GM12865 (cell line): ENCODE measurements at regions not wholly inside any gene's neighbourhood (a gene's known extent, or its start where the extent isn't known, plus 50 kb on each side); places are given as distances from the start of the nearest gene placed in this dataset.
A peak's percentile ranks its signal among the peaks of the same experiment; 100 is the strongest.

Experiments used
- DNase-seq: peaks from one replicate; pipeline ENCODE4 v3.0.0; 2010; ENCODE audit warnings: low read depth
- H3K4me3 ChIP-seq: 2 replicates; pipeline ENCODE4 v1.5.1; 2011; ENCODE audit warnings: mild to moderate bottlenecking, low read depth, low read length, control low read depth
- CTCF ChIP-seq: IDR thresholded peaks from 2 replicates; pipeline ENCODE4 v1.5.1; 2011; ENCODE audit warnings: low read length, control low read depth, low read depth, inconsistent platforms; ENCODE audit not compliant: insufficient read depth; ENCODE audit errors: missing control alignments

GRCh38 chr17:72579990-72580320 lies 459.1 kb downstream of the SOX9 start:
- no peak for TF ChIP-seq CTCF
- no peak overlapping the region for H3K4me3 ChIP-seq
- DNase-seq = no peak

GRCh38 chr17:72580321-72581127 lies 459.7 kb downstream of the SOX9 start:
- H3K4me3 ChIP-seq = no peak overlapping the region
- no peak for TF ChIP-seq CTCF
- no peak for DNase-seq

- H3K4me3 ChIP-seq = no peak overlapping the region
- DNase-seq = no peak
- no peak for TF ChIP-seq CTCF
Measured at GRCh38 chr17:72587156-72587555, 466.3 kb downstream of the SOX9 start.

- H3K4me3 ChIP-seq = no peak overlapping the region
- no peak for TF ChIP-seq CTCF
- peak; percentile 56 for DNase-seq
Measured at GRCh38 chr17:72587773-72588511, 467.1 kb downstream of the SOX9 start.

- no peak overlapping the region for H3K4me3 ChIP-seq
- DNase-seq = no peak
- no peak for TF ChIP-seq CTCF
Measured at GRCh38 chr17:72588561-72588960, 467.7 kb downstream of the SOX9 start.

GRCh38 chr17:72588961-72589360 lies 468.1 kb downstream of the SOX9 start:
- H3K4me3 ChIP-seq = no peak overlapping the region
- TF ChIP-seq CTCF = no peak

More at GRCh38 chr17:72588961-72589360, 468.1 kb downstream of the SOX9 start:
- DNase-seq = peak; percentile 75
